Stimulated activated CD4-positive, alpha-beta T cell treated with anti-CD3 and anti-CD28 coated beads, TNF-alpha, amount 100 ng/mL, for 48 hours (primary cell): ENCODE measurements at regions not wholly inside any gene's neighbourhood (a gene's known extent, or its start where the extent isn't known, plus 50 kb on each side); places are given as distances from the start of the nearest gene placed in this dataset.

Source experiments
- DNase-seq, 3 donors: peaks; one replicate each; pipeline ENCODE4 v3.0.0-alpha.2; 2020; ENCODE audit warnings: low read depth in 3 of 3

DNA sequence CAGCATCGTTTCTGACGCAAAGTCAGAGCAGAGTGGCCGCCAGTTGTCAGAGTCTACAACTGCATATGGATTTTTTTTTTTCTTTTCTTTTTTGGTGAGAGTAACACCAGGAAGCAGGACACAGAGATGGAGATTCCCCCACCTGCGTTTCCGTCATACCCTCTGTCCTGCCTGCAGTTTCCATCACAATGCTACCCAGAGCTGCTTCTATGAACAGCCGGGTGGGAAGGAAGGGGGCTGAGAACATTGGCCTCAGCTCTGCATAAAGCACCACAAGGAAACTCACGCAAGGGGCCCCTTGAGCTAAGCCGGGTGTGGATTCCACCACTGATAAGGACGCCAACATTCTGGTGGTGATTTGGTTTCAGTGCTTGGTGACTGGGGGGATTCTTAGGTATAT lies 183.5 kb upstream of the AFDN start:
- DNase-seq: no peak

DNA sequence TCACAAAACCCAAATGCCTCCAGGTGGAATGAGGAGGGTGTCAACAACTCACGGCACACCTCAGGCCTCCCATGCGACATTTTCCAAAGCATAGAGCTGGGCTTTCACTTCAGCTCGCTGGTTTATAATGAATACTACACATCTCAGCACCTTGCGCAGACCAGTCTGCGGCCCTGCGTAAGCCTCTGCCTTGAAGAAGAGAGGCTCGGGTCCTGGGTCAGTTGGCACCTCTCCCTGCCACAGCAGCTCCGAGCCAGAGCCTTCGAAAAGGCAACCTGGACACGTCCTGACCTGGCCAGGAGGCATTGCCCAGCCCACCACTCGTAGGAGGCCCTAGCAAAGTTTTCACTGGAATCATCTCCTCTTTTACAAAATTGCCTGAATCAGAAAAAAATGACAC lies 183.0 kb upstream of the AFDN start:
- no peak for DNase-seq

DNA sequence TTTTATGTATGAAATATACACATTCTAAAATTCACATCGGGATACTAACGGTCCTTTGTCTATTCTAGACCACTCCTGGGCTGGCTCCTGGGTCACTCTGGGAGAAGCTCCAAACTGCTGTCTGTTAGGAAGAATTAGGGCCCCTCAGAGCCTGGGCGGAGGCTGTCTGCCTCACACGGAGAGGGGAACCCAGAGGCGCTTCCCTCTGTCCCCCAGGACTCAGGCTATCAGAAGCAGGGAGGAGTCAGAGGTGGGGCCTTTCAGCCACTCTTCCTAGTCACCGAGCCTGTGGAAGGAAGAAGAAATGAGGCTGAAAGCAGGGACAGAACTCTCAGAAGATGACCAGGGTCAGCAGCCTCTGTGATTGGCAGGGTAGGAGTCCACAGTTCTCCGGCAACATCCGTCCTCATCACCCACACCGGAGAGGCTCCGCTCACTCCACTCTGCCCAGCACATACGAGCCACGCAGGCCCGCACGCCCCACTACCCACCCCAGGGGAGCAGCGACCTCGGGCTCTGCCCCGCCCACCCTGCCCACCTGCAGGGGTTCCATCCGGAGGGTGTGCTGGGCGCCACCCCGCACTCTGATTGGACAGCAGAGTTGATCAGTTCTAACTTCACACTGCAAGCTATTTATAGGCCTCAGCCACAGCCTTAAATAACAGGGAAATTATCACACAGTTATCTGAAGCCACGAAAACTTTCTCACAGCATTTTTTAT lies 182.1 kb upstream of the AFDN start:
- DNase-seq: no peak

DNA sequence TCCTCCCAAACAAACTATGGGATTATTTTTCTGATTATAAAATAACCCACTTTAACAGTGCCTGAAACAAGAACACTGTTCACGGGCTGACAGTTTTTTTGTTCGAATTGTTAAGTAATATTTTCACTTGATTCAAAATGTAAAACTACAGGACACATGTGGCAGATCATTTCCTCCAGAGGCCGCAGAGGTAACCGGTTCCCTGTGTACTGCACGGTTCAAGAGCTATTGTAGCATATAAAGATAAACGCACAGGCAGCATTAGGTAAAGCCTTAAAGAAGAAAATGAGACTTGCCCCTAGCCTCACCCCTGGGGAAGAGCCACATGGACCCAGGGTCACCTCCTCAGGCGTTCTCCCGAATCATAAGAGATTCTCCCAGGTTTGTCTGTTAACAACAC lies 181.3 kb upstream of the AFDN start:
- DNase-seq: no peak

DNA sequence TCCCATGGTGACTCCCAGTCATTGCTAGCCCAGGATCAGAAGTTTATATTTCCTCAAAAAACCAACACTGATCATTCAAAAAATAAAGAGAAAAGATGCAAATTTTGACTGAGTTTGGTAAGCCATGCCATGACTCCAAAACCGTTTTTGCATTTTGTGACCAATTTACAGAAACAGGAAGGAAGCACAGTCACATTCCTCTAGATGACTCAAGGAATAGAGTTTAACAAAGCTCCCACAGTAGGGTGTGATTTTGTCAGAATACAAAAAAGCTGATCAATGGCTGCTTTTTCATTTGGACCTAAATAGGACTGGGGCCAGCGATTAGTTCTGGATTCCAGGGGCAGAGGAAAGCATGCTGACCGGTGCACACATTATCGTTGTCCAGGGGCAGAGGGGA lies 179.4 kb upstream of the AFDN start:
- DNase-seq: no peak

DNA sequence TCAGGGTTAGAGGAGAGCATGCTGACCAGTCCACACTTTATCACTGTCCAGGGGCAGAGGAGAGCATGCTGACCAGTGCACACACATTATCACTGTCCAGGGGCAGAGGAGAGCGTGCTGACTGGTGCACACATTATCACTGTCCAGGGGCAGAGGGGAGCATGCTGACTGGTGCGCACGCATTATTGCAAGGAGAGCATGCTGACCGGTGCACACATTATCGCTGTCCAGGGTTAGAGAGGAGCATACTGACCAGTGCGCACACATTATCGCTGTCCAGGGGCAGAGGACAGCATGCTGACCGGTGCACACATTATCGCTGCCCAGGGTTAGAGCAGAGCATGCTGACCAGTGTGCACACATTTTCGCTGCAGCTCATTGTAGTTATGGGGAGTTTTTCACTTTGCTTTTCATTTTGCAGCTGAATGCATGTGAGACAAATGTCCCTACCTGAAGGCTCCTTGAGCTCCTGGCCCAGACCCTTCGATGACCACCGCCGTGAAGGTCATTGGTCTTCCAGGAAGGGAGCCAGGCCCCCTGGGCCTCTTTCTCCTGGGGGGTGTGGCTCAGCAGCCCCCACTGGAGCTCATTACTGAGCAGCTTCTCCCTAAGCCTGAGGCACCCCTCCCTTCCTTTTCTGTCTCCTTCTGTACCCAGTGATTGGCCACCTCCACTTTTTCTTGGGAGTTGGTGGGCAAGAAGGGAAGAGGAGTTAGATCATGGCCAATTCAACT lies 178.8 kb upstream of the AFDN start:
- no peak for DNase-seq

DNA sequence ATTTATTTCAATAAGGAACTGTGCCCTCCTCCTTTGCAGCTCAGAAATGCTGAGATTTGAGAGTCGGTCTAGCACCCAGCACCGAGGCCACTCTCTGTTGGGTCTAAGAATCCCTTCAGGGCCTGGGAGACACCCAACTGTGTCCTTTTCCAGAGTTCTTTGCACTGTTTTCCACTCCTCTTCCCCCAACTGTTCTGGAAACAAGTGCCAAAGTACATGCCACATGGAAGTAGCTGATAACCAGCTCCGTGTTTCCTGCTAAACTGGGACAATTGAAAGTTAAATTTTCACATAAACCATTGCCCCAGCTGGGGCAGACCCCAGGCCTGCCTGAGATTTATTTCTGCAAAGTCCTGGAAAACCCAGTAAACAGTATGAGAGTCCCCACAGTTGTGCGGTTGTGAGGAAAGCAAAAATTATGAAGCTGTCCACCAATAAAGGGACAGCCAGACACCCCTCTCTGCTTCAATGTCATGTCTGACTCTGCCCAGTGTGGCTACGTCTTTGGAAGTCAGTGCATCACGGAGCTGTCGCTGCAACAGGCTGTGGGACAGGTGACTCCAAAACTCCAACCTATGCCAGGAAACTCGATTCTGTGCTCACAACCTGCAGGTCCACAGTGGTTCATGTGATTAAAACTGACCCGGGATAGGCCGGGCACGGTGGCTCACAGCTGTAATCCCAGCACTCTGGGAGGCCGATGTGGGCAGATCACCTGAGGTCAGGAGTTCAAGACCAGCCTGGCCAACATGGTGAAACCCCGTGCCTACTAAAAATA lies 178.0 kb upstream of the AFDN start:
- DNase-seq: no peak

DNA sequence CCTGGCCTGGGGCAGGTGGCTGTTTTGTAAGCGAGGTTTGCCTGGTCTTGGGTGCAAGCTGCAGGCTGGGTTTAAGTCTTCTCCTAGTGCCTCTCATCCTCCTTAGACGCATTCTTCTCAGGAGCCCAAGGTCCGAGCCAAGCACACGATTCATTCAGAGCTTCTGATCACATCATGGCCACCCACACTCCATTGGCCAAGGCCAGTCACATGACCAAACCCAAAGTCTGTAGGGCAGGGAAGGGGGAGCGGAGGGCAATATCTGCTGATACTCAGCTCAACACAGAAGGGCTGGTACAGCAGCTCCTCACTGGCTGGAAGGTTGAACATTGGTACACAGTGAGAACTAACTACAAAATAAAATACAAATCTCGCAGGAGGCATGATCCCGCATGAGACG lies 177.2 kb upstream of the AFDN start:
- DNase-seq: no peak

DNA sequence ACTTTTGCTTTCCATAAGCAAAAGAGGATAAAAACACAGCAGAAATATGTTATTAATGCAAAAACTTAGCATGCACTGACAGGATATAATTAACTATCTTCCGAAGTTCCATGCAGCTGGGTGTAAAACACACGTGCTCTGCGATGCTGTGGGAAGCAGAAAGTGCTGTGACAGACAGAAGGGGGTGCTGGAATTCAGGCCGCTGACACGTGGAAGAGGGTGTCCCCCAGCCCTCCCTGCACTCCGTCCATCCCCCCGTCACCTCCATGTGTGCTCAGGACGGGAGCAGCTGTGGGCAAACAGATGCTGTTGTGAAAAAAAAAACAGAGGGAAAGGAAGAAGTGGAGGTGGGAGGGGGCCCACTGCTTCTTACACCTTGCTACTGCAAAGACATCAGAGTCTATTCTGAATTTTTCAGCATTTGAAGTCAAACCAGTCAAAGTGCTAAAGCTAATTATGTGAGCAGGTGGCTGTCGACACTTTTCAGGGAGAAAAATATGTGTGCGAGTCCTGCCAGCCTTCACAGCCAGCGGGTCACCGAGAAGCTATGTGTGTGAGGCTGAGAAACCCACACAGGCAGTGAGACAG lies 175.9 kb upstream of the AFDN start:
- DNase-seq: no peak

DNA sequence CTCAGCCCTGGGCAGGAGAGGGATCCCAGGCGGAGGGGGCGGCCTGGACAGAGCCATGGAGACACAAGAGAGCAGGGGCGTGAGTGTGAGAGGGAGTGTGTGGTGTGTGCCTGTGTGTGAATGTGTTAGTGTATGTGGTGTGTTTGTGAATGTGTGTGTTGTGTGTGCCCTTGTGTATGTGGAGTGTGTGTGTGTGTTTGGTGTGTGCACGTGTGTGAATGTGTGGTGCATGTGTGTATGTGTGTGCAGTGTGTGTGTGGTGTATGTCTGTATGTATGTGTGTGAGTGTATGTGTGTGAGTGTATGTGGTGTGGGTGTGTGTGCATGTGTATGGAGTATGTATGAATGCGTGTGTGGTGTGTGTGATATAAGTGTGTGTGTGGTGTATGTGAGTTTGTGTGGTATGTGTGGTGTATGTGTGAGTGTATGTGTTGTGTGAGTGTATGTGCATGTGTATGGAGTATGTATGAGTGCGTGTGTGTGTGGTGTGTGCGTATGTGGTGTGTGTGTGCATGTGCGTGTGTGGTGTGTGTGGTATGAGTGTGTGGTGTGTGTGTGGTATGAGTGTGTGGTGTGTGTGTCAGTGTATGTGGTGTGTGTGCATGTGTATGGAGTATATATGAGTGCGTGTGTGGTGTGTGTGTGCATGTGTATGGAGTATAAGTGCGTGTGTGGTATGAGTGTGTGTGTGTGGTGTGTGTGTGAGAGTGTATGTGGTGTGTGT lies 175.2 kb upstream of the AFDN start:
- no peak for DNase-seq

DNA sequence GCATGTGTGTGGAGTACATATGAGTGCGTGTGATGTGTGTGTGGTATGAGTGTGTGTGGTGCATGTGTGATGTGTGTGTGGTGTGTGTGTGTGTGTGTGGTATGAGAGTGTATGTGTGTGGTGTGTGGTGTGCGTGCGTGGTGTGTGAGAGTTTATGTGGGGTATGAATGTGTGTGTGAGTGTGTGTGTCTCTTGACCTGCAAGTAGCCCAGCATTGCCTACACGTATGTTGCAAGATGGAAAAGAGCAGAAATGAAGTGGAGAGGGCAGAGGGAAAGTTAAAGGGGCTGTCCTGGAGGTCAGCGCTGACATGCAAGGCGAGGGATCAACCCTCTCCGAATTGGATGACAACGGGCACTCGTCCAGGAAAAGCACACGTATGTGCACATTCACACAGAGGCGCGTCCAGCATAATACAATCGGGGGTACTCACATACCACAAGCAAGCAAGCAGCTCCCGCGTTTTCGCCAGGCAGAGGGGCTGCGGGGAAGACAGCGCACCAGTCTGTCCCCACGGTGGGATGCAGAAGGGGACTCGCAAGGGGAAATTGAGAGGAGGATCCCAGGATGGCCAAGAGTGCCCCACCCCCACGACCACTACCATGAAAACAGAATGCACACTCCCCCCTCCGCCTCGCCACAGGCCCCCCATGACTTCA lies 174.5 kb upstream of the AFDN start:
- DNase-seq: no peak

DNA sequence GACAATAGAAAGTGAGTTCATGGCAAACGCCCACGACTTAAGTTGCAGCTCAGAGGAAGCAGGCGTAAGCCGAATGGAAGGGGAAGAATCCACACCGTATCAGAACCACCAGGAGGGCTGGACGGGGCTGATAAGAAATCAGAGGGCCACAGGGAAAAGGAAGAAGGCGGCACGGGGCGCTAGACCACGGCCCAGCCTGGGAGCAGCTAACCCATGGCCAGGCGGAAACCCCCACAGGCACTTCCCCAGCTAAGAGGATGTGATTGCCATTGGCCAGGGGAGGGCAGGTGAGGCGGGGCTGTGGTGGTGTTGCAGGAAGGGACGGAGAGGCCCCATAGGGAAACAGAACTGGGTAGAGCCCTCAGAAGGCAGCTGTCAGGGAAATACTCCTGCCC lies 174.0 kb upstream of the AFDN start:
- DNase-seq: no peak

DNA sequence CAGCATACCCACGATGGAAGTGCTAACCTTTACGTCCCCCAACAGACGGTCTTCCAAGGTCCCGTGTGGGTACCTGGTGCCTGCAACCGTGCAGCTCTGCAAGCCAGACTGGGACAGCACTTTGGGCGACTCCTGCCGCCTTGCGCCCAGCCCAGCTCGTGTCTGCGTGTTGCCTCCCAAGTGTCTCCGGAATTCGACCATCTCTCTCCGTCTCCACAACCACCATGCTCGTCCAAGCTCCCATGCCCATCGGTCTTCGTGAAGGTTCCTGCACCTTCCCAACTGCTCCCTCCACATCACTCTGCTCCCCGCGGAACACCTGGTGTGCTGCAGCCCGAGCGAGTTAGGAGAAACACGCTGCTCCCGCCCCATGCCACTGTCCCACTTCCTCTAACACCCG lies 173.2 kb upstream of the AFDN start:
- DNase-seq: no peak

DNA sequence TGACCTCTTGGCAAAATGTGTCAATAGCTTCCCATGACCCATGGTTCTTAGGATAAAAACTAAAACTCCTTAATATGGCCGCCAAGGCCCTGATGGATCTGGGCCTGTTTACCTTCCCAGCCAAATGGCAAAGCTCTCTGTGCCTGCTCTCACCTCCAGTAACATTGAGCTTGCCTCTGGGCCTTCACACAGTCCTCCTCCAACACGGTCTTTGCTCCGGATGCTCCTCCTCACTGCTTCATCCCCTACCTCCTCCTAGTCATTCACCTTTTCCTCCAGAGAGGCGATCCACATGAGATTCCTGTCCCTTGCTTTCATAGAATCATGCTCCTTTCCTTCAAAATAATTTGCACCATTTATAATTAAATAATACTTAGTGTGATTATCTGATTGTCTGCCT lies 172.3 kb upstream of the AFDN start:
- DNase-seq: no peak

DNA sequence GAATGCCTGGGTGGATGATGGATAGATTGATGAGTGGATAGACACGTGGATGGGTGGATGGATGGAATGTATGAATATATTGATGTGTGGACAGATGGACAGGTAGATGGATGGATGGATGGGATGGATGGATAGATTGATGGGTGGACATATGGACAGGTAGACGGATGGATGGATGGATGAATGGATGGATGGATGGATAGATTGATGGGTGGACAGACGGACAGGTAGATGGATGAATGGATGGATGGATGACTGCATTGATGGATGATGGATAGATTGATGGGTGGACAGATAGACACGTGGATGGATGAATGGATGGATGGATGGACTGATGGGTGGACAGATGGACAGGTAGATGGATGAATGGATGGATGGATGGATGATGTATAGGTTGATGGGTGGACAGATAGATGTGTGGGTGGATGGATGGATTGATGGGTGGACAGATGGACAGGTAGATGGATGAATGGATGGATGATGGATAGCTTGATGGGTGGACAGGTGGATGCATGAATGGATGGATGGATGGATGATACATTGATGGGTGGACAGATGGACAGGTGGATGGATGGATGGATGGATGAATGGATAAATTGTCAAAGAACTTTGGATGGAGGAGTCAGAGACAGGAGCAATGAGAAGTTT lies 171.4 kb upstream of the AFDN start:
- no peak for DNase-seq

DNA sequence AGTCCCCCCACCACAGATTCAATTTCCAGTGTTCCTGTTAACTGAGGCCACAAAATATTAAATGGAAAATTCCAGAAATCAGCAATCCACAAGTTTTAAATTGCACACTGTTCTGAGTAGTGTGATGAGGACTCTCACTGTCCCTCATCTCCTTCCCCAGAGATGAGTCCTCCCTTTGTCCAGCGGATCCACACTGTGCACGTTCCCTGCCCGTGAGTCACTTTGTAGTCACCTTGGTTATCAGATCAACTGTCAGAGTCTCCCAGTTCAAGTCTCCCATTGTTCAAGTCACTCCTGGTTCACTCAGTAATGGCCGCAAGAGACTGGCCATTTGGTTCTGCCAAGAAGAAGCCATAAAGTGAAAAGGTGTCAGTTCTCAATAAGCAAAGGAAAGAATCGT lies 168.6 kb upstream of the AFDN start:
- no peak for DNase-seq

DNA sequence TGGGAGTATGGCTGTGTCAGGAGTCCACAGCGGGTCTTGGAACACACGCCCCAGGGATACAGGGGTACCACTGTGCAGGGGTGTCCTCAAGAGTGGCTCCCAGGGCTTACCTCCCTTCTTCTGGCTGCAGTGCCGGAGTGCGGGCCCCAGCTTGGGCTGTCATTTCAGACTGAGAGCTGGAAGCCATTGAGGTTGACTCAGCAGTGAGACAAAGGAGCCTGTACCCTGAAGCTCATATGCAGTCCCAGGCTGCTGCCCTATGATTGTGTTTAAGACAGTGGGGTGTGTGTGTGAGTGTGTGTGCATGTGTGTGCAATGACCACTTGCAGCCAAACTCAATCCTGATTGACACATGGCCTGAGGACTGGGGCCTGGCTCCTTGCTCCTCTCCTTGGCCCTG lies 167.7 kb upstream of the AFDN start:
- no peak for DNase-seq

DNA sequence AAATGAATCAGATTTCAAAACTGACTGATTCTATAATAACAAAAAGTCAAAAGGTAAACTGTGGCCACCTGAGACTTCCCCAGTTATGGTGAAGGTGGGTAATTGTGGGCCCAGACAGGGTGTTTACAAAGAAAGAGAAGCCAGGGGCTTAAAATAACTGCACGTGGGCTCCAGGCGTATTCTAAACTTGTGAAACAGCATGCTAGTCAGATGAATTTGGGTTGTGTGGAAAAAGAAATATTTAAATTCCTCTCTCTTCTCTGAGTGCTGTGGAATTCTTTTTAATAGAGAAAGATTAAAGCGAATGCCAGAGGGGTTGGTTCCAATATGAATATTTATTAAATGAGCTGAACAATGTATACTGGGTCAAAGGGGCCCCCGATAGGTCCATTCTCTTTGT lies 166.3 kb upstream of the AFDN start:
- DNase-seq: no peak

DNA sequence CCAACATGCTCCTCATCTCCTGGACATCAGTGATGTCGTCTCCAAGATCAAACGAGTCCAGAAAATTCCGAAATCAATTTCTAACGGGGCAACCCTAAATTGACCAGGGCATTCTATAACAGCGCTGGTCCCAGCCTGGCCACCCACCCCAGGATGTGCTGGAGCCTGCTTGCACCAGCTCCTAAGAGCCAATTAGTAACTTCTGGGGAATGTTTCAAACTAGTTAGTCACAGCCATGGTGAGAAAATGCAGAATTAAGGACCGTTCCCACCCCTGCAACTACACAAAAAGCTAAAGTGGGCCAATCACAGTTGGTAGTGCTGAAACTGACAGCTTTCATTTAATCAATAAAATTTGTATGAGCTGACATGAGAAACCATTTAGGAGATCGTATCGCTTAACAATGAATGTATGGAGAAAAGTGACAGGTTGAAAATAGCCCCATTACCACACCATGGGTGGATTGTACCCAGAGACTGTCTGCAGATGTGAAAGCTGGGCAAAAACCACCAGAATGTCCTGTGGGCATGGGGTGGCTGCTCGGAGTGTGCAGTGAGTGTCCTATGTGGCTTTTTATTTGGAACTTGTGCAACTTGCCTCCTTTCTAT lies 165.7 kb upstream of the AFDN start:
- no peak for DNase-seq

DNA sequence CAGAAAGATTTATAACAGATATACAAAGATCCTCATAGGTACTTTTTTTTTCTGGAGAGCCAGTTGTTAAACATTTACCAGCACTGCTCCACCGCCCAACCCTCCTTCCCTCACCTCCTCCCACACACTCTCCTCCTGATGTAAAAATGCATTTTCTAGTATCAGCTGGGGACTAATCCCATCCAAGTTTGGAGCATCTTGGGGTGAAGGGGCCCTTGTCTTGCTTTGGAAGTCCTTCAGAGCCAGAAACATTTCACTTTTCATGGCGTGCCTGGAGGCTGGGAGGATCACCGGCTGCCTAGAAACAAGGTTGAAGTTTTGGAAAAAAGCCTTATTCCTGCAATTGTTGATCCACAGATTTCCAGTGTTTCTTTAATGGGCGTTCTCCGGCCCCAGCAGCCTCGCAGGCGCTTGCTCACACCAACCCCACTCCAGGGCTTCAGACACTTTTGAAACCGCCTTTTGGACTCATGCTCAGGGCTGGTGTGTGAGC lies 165.1 kb upstream of the AFDN start:
- DNase-seq: no peak
